CD14-positive monocyte (primary cell): ENCODE measurements at regions not wholly inside any gene's neighbourhood (a gene's known extent, or its start where the extent isn't known, plus 50 kb on each side); places are given as distances from the start of the nearest gene placed in this dataset.
"Not testable (repeated sequence)": the region's sequence is repeated elsewhere in the genome, so short reads cannot be mapped to it uniquely, and the experiment has no call there.

Source experiments
- DNase-seq, 3 donors: peaks; one replicate each; pipeline ENCODE4 v3.0.0-alpha.2; 2011 to 2022
- H2AFZ ChIP-seq: 2 replicates; pipeline ENCODE4 v1.6.0; 2012; ENCODE audit warnings: mild to moderate bottlenecking, low read depth, low read length, inconsistent platforms; ENCODE audit not compliant: insufficient read depth, poor library complexity, severe bottlenecking
- H3K27ac ChIP-seq, 2 donors: 1 replicate in 1 of 2; 2 replicates in 1 of 2; pipeline ENCODE4 v1.5.1; 2012 to 2013; ENCODE audit warnings: low read length in 2 of 2, control low read depth in 1 of 2, inconsistent platforms in 1 of 2, low read depth in 1 of 2, mild to moderate bottlenecking in 1 of 2
- H3K27me3 ChIP-seq, 2 donors: one replicate each; pipeline versions ENCODE4 v1.6.0 to v1.6.1; 2011 to 2013; ENCODE audit warnings: low read length in 2 of 2; ENCODE audit not compliant: control insufficient read depth in 2 of 2, insufficient read depth in 2 of 2
- H3K36me3 ChIP-seq, 2 donors: replicated peaks in 1 of 2; 1 replicate in 1 of 2; 2 replicates in 1 of 2; pipeline versions ENCODE4 v1.5.1 to v1.6.1; 2012 to 2013; ENCODE audit warnings: low read length in 2 of 2, control low read depth in 1 of 2, inconsistent platforms in 1 of 2, mild to moderate bottlenecking in 1 of 2; ENCODE audit not compliant: insufficient read depth in 2 of 2, control insufficient read depth in 1 of 2
- H3K4me1 ChIP-seq, 2 donors: 1 replicate in 1 of 2; 2 replicates in 1 of 2; pipeline versions ENCODE4 v1.5.1 to v1.6.1; 2012 to 2013; ENCODE audit warnings: low read length in 2 of 2, control low read depth in 1 of 2, inconsistent platforms in 1 of 2, mild to moderate bottlenecking in 1 of 2, moderate library complexity in 1 of 2; ENCODE audit not compliant: insufficient read depth in 2 of 2, control insufficient read depth in 1 of 2
- H3K4me2 ChIP-seq: replicated peaks from 2 replicates; pipeline ENCODE3; 2012; ENCODE audit warnings: low read length, moderate library complexity, mild to moderate bottlenecking; ENCODE audit not compliant: poor library complexity, severe bottlenecking; ENCODE audit errors: extremely low read depth
- H3K4me3 ChIP-seq, 3 experiments: fragments of 200-600 bp in 1 of 3; sonication (generic) in 1 of 3; replicated peaks in 1 of 3; 1 replicate in 2 of 3; 2 replicates in 1 of 3; pipeline ENCODE4 v1.5.1; 2011 to 2013; ENCODE audit warnings: low read length in 3 of 3, mild to moderate bottlenecking in 3 of 3, control low read depth in 2 of 3, low read depth in 2 of 3, inconsistent platforms in 1 of 3, moderate library complexity in 1 of 3
- H3K79me2 ChIP-seq: 2 replicates; pipeline ENCODE4 v1.6.0; 2012; ENCODE audit warnings: mild to moderate bottlenecking, control low read depth, inconsistent platforms, low read length, moderate library complexity; ENCODE audit not compliant: insufficient read depth
- H3K9ac ChIP-seq: 2 replicates; pipeline ENCODE4 v1.6.0; 2017; ENCODE audit warnings: low read length, mild to moderate bottlenecking; ENCODE audit not compliant: insufficient read depth, poor library complexity, severe bottlenecking
- H3K9me3 ChIP-seq, 2 donors: replicated peaks in 1 of 2; 1 replicate in 1 of 2; 2 replicates in 1 of 2; pipeline versions ENCODE4 v1.5.1 to v1.6.1; 2012 to 2013; ENCODE audit warnings: low read length in 2 of 2, control low read depth in 1 of 2; ENCODE audit not compliant: control insufficient read depth in 1 of 2, insufficient read depth in 1 of 2
- H4K20me1 ChIP-seq: 2 replicates; pipeline ENCODE4 v1.6.0; 2012; ENCODE audit warnings: mild to moderate bottlenecking, low read length, control low read depth, moderate library complexity; ENCODE audit not compliant: insufficient read depth
- H3K27ac Mint-ChIP-seq, 7 donors: one replicate each; pipeline ENCODE4 v1.8.0; 2020; ENCODE audit warnings: mild to moderate bottlenecking in 7 of 7, mixed read lengths in 7 of 7, moderate library complexity in 6 of 7, inconsistent platforms in 2 of 7
- H3K27me3 Mint-ChIP-seq, 3 donors: one replicate each; pipeline ENCODE4 v1.8.0; 2021 to 2022; ENCODE audit warnings: low read depth in 3 of 3, mild to moderate bottlenecking in 3 of 3, mixed read lengths in 3 of 3, moderate library complexity in 3 of 3, inconsistent platforms in 1 of 3
- H3K36me3 Mint-ChIP-seq, 2 donors: one replicate each; pipeline ENCODE4 v1.8.0; 2020; ENCODE audit warnings: mixed read lengths in 2 of 2, inconsistent platforms in 1 of 2, mild to moderate bottlenecking in 1 of 2
- H3K4me1 Mint-ChIP-seq: one replicate; pipeline ENCODE4 v1.8.0; 2020; ENCODE audit warnings: mild to moderate bottlenecking, mixed read lengths
- H3K4me3 Mint-ChIP-seq, 2 donors: one replicate each; pipeline ENCODE4 v1.8.0; 2020; ENCODE audit warnings: mild to moderate bottlenecking in 2 of 2, mixed read lengths in 2 of 2, moderate library complexity in 1 of 2
- H3K9me3 Mint-ChIP-seq, 7 donors: one replicate each; pipeline ENCODE4 v1.8.0; 2020 to 2022; ENCODE audit warnings: mixed read lengths in 7 of 7, mild to moderate bottlenecking in 6 of 7, moderate library complexity in 6 of 7, inconsistent platforms in 2 of 7
- CTCF ChIP-seq: fragments of 200-600 bp; IDR thresholded peaks from one replicate; pipeline ENCODE4 v1.8.0; 2022; ENCODE audit warnings: antibody characterized with exemption, mild to moderate bottlenecking
- WGBS: methylation state at CpG from one replicate; pipeline ENCODE4 v1.1.5; 2013; ENCODE audit warnings: missing lambda C conversion rate; ENCODE audit not compliant: insufficient coverage; 5-methylcytosine and 5-hydroxymethylcytosine counted together
- intact Hi-C, 2 donors: fragments of 100-400 bp; cut with micrococcal nuclease; formaldehyde crosslinking; loops; one replicate each; pipeline versions ENCODE4 v1.15.0 to v1.15.1; 2023

- Mint-ChIP-seq H3K9me3 (peaks cover 0 to 8% (median 0%) of the 10 kb centered on the region in 7 donors), H3K4me1 (peaks cover 13% of the 10 kb centered on the region), H3K27ac (no peak overlapping the region), H3K27me3 (no peaks in the 10 kb centered on the region), H3K4me3 (no peak overlapping the region), H3K36me3 (no peaks in the 10 kb centered on the region)
- Histone ChIP-seq H3K9ac (no peak overlapping the region), H3K4me1 (peaks cover 0 to 4% of the 10 kb centered on the region in 2 donors), H3K27me3 (no peaks in the 10 kb centered on the region), H2AFZ (no peak overlapping the region), H3K4me3 (no peak overlapping the region), H3K79me2 (no peaks in the 10 kb centered on the region), H4K20me1 (no peaks in the 10 kb centered on the region), H3K4me2 (no peak overlapping the region), H3K27ac (no peak overlapping the region), H3K36me3 (no peaks in the 10 kb centered on the region), H3K9me3 (no peaks in the 10 kb centered on the region)
- DNase-seq = no peak
- TF ChIP-seq CTCF = no peak
- no CpG with 5 or more reads among the region's 4 CpGs for WGBS
- intact Hi-C loops = no loop called here
These were observed 583.8 kb upstream of the ARID1B start for GRCh38 chr6:156193381-156193780.

- DNase-seq = no peak
- Histone ChIP-seq H3K79me2 (no peaks in the 10 kb centered on the region), H3K27ac (no peak overlapping the region), H3K4me1 (no peaks in the 10 kb centered on the region), H3K4me3 (no peak overlapping the region), H2AFZ (no peak overlapping the region), H3K4me2 (no peak overlapping the region), H3K9ac (no peak overlapping the region), H4K20me1 (no peaks in the 10 kb centered on the region), H3K9me3 (no peaks in the 10 kb centered on the region), H3K27me3 (no peaks in the 10 kb centered on the region), H3K36me3 (no peaks in the 10 kb centered on the region)
- TF ChIP-seq CTCF = no peak
- H3K27ac Mint-ChIP-seq = no peak overlapping the region
- peaks cover 0 to 3% (median 0%) of the 10 kb centered on the region in 3 donors for H3K27me3 Mint-ChIP-seq
- intact Hi-C loops = no loop called here
- H3K36me3 Mint-ChIP-seq = no peaks in the 10 kb centered on the region
- H3K4me3 Mint-ChIP-seq = no peak overlapping the region
- WGBS = no CpG with 5 or more reads among the region's 3 CpGs
- peaks cover 0 to 8% (median 0%) of the 10 kb centered on the region in 7 donors for H3K9me3 Mint-ChIP-seq
- H3K4me1 Mint-ChIP-seq = peaks cover 2% of the 10 kb centered on the region
These were observed 585.3 kb upstream of the ARID1B start for GRCh38 chr6:156191895-156192294.

GRCh38 chr6:156191390-156191789, 585.8 kb upstream of the ARID1B start:
- H3K36me3 ChIP-seq, H2AFZ ChIP-seq, H3K9me3 ChIP-seq, H3K4me1 ChIP-seq, H3K4me3 Mint-ChIP-seq, H3K27ac ChIP-seq, H3K4me2 ChIP-seq, intact Hi-C loops, H3K27me3 Mint-ChIP-seq, H3K4me1 Mint-ChIP-seq, H3K9ac ChIP-seq, H3K4me3 ChIP-seq, H3K36me3 Mint-ChIP-seq, H3K27ac Mint-ChIP-seq, H3K79me2 ChIP-seq, H4K20me1 ChIP-seq, H3K27me3 ChIP-seq, DNase-seq, H3K9me3 Mint-ChIP-seq: not testable (repeated sequence)
